OCI-LY1 (cell line): ENCODE measurements at regions not wholly inside any gene's neighbourhood (a gene's known extent, or its start where the extent isn't known, plus 50 kb on each side); places are given as distances from the start of the nearest gene placed in this dataset.

Experiments
- EZH2 ChIP-seq: fragments of 200-600 bp; sonication (generic), shearing (Covaris generic); IDR thresholded peaks from 2 replicates; pipeline ENCODE4 v1.8.0; 2017; ENCODE audit warnings: borderline replicate concordance, mixed run types, mild to moderate bottlenecking, antibody characterized with exemption, low read length, moderate library complexity, mixed read lengths
- TF ChIP-seq, protein P1 (sequence below): fragments of 200-600 bp; sonication (generic), shearing (Covaris generic); IDR thresholded peaks from 2 replicates; pipeline ENCODE4 v1.5.1; 2017; ENCODE audit warnings: mild to moderate bottlenecking, antibody characterized with exemption, low read length, moderate library complexity, mixed read lengths

- TF ChIP-seq, protein P1, sequence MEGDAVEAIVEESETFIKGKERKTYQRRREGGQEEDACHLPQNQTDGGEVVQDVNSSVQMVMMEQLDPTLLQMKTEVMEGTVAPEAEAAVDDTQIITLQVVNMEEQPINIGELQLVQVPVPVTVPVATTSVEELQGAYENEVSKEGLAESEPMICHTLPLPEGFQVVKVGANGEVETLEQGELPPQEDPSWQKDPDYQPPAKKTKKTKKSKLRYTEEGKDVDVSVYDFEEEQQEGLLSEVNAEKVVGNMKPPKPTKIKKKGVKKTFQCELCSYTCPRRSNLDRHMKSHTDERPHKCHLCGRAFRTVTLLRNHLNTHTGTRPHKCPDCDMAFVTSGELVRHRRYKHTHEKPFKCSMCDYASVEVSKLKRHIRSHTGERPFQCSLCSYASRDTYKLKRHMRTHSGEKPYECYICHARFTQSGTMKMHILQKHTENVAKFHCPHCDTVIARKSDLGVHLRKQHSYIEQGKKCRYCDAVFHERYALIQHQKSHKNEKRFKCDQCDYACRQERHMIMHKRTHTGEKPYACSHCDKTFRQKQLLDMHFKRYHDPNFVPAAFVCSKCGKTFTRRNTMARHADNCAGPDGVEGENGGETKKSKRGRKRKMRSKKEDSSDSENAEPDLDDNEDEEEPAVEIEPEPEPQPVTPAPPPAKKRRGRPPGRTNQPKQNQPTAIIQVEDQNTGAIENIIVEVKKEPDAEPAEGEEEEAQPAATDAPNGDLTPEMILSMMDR: no peak
- no peak for TF ChIP-seq EZH2
These were observed 241.3 kb downstream of the CXCL12 start for GRCh38 chr10:44143556-44143955.
